ENCODE measurements at regions not wholly inside any gene's neighbourhood (a gene's known extent, or its start where the extent isn't known, plus 50 kb on each side); places are given as distances from the start of the nearest gene placed in this dataset.

- DNase-seq, result no peak
- Histone ChIP-seq H3K36me3 (no peaks in the 10 kb centered on the region), H3K27me3 (no peaks in the 10 kb centered on the region), H3K4me1 (no peaks in the 10 kb centered on the region), H3K27ac (no peak overlapping the region), H3K9me3 (no peaks in the 10 kb centered on the region), H3K4me3 (no peak overlapping the region)
- intact Hi-C loops (cut with DNase I; ENCODE audit: low total_unique reads), result no loop called here
- TF ChIP-seq, protein P1, sequence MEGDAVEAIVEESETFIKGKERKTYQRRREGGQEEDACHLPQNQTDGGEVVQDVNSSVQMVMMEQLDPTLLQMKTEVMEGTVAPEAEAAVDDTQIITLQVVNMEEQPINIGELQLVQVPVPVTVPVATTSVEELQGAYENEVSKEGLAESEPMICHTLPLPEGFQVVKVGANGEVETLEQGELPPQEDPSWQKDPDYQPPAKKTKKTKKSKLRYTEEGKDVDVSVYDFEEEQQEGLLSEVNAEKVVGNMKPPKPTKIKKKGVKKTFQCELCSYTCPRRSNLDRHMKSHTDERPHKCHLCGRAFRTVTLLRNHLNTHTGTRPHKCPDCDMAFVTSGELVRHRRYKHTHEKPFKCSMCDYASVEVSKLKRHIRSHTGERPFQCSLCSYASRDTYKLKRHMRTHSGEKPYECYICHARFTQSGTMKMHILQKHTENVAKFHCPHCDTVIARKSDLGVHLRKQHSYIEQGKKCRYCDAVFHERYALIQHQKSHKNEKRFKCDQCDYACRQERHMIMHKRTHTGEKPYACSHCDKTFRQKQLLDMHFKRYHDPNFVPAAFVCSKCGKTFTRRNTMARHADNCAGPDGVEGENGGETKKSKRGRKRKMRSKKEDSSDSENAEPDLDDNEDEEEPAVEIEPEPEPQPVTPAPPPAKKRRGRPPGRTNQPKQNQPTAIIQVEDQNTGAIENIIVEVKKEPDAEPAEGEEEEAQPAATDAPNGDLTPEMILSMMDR (IDR thresholded peaks at IDR 0.05), result no peak
- TF ChIP-seq POLR2A (IDR thresholded peaks at IDR 0.05), result no peak
These were observed 1132.9 kb upstream of the CDH8 start for GRCh38 chr16:63169100-63169499.

- Histone ChIP-seq H3K9me3 (no peaks in the 10 kb centered on the region), H3K27me3 (no peaks in the 10 kb centered on the region), H3K4me3 (no peak overlapping the region), H3K36me3 (peaks cover 0 to 2% of the 10 kb centered on the region in 2 donors), H3K4me1 (no peaks in the 10 kb centered on the region), H3K27ac (no peak overlapping the region)
- no peak for DNase-seq
- no peak for TF ChIP-seq POLR2A (IDR thresholded peaks at IDR 0.05)
- TF ChIP-seq, protein P1 (IDR thresholded peaks at IDR 0.05), result no peak
- intact Hi-C loops (cut with DNase I; ENCODE audit: low total_unique reads), result no loop called here
These were observed 1121.6 kb upstream of the CDH8 start for GRCh38 chr16:63157818-63158217.

- no peaks in the 10 kb centered on the region for H3K4me1 ChIP-seq
- no peaks in the 10 kb centered on the region for H3K9me3 ChIP-seq
- no peaks in the 10 kb centered on the region for H3K36me3 ChIP-seq
- no peak for TF ChIP-seq POLR2A (IDR thresholded peaks at IDR 0.05)
- TF ChIP-seq, protein P1 (IDR thresholded peaks at IDR 0.05), result no peak
- DNase-seq, result no peak
- H3K27ac ChIP-seq, result no peak overlapping the region
- no peaks in the 10 kb centered on the region for H3K27me3 ChIP-seq
- intact Hi-C loops (cut with DNase I; ENCODE audit: low total_unique reads), result no loop called here
- H3K4me3 ChIP-seq, result no peak overlapping the region
These were observed 1110.0 kb upstream of the CDH8 start for GRCh38 chr16:63146251-63146650.

DNA sequence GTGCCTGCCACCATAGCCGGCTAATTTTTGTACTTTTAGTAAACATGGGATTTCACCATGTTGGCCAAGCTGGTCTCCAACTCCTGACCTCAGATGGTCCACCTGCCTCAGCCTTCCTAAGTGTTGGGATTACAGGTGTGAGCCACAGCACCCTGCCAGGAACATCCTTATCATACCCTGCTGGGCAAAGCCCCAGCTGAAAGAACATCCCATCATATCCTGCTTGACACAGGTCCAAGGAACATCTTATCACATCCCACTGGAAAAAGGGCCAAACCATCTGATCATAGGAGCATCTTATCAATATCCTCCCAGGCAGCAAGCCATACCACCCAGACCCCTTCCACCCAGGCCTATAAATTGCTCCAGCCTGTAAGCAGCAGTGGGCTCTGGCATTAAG, 1109.2 kb upstream of the CDH8 start:
- no peaks in the 10 kb centered on the region for H3K9me3 ChIP-seq
- no peak for DNase-seq
- no peaks in the 10 kb centered on the region for H3K36me3 ChIP-seq
- no peak for TF ChIP-seq POLR2A (IDR thresholded peaks at IDR 0.05)
- no peaks in the 10 kb centered on the region for H3K27me3 ChIP-seq
- no peak overlapping the region for H3K27ac ChIP-seq
- H3K4me1 ChIP-seq, result no peaks in the 10 kb centered on the region
- intact Hi-C loops (cut with DNase I; ENCODE audit: low total_unique reads), result no loop called here
- H3K4me3 ChIP-seq, result no peak overlapping the region

- Histone ChIP-seq H3K27ac (no peak overlapping the region), H3K9me3 (no peaks in the 10 kb centered on the region), H3K27me3 (no peaks in the 10 kb centered on the region), H3K4me3 (no peak overlapping the region), H3K36me3 (no peaks in the 10 kb centered on the region), H3K4me1 (no peaks in the 10 kb centered on the region)
- TF ChIP-seq, protein P1 (IDR thresholded peaks at IDR 0.05), result no peak
- TF ChIP-seq POLR2A (IDR thresholded peaks at IDR 0.05), result no peak
- intact Hi-C loops (cut with DNase I; ENCODE audit: low total_unique reads), result no loop called here
- no peak for DNase-seq
These were observed 1098.8 kb upstream of the CDH8 start for GRCh38 chr16:63135069-63135468.

- intact Hi-C loops (cut with DNase I; ENCODE audit: low total_unique reads), result no loop called here
- no peaks in the 10 kb centered on the region for H3K27me3 ChIP-seq
- no peak overlapping the region for H3K4me3 ChIP-seq
- DNase-seq, result no peak
- no peak for TF ChIP-seq POLR2A (IDR thresholded peaks at IDR 0.05)
- TF ChIP-seq, protein P1 (IDR thresholded peaks at IDR 0.05), result no peak
- H3K4me1 ChIP-seq, result no peaks in the 10 kb centered on the region
- no peaks in the 10 kb centered on the region for H3K9me3 ChIP-seq
- H3K27ac ChIP-seq, result no peak overlapping the region
- H3K36me3 ChIP-seq, result no peaks in the 10 kb centered on the region
These were observed 1095.3 kb upstream of the CDH8 start for GRCh38 chr16:63131503-63131902.

Measured in uterus (tissue), 3 donors.